ENCODE measurements at regions not wholly inside any gene's neighbourhood (a gene's known extent, or its start where the extent isn't known, plus 50 kb on each side); places are given as distances from the start of the nearest gene placed in this dataset.

DNA sequence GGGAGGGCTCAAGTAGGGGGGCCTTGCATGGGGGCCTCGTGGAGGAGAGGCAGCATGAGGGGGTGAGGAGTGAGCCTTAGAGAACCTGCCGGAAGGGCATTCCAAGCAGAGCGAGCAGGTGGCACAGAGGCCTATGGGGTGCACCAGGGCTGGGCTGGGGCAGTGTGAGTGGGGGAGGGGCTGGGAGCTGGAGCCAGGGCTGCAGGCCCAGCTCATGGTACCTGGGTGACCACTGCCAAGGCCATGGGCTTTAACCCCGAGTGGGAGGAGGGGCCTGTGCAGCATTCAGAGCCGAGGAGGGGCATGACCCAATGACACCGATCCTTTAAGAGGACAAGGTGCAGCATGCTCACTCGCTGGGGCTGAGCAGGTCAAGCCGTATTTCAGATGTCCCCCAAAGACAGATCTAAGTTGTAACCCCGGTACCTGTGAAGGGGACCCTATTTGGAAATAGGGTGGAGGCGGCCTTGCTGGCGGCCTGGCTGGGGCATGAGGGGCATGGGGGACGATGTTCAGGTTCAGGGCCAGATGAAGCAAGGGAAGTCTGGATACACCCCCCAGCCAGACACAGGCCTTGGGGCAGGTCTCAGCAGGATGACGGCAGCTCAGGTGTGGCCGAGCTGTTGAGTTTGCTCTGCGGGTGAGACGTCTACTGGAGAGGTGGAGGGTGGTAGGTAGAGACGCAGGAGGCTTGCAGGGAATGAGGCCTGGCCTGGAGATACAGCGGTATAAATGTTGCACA is 137.0 kb downstream of the CPZ start (continued):
- no peak for TF ChIP-seq EP300 (IDR thresholded peaks at IDR 0.05; ENCODE audit: borderline replicate concordance in 1 of 2, low read depth in 2 of 2, low read length in 2 of 2)

Data from H1 (cell line).